ENCODE measurements at regions not wholly inside any gene's neighbourhood (a gene's known extent, or its start where the extent isn't known, plus 50 kb on each side); places are given as distances from the start of the nearest gene placed in this dataset.

DNA sequence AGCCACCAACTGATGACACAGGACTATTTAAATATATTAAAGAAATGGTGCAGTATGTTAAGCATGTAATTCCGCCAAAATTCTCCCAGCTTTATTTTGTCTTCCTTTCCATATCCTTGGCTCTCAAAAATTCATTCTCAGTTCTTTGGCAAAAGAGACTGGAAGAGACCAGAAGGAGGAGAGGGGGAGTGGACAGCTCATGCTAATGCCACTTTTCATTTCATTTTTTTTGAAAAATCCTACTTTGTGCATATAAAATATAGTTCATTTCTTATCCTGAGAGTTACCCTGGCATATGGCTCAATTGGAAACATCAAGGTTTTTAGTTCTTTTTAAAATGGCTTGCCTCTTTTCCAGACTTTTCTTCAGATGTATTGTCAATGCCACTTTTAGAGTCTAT lies 128.5 kb upstream of the VRK2 start:
- no peak for DNase-seq (ENCODE audit: low read depth, low spot score)

DNA sequence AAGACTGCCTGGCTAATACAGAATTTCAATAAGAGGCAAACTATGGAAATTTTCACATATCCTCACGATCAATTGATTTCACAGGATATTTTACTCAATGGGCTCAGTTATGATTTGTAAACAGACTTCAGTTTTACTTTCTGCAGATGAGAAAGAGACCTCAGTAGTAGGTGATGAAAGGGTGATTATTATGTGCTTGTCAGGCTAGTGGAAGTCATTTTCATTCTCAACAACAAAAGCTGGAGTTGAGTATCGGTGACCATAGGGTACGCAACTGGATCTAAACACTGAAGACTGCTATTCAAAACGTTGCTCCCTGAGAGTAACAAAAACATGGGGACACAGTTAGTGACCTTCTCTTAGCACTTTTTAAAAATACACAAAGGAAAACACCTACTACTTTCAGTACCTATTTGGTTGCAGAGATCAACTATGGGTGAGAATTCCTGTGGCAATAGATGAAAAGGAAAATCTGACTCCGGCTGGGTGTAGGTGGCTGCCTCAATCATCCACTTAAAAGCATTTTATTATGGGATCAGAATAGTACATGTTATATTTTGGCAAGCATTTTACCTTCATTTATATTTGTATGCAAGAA lies 126.2 kb upstream of the VRK2 start:
- no peak for DNase-seq (ENCODE audit: low read depth, low spot score)

DNA sequence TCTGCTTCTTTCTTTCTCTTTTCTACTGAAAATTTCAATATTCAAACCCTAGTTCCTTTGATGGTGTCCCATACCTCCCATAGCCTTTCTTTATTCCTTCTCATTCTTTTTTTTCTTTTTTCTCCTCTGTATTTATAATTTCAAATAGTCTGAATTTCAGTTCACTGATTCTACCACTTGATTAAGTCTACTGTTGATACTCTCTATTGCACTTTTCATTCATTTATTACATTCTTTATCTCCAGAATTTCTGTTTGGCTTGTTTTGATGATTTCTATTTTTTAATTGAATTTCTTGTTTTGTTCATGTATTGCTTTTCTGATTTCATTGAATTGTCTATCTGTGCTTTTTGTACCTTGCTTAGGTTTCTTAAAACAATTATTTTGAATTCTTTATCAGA lies 111.9 kb upstream of the VRK2 start:
- no peak for DNase-seq (ENCODE audit: low read depth, low spot score)

DNA sequence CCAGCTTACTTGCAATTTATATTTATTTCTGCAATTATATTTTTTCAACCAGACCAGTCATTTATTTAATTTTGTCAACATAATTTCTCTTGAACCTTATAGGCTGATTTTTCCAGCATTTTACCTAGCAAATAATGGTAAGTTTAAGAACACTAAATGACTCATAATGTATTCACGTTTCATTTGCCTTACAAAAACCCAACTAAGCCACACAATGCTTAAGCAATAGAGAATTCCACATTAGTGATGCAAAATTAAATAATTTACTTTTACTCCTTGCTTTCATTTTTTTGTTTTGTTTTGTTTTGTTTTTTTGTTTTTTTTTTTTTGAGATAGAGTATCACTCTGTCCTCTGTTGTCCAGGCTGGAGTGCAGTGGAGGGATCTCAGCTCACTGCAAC lies 110.4 kb upstream of the VRK2 start:
- no peak for DNase-seq (ENCODE audit: low read depth, low spot score)

DNA sequence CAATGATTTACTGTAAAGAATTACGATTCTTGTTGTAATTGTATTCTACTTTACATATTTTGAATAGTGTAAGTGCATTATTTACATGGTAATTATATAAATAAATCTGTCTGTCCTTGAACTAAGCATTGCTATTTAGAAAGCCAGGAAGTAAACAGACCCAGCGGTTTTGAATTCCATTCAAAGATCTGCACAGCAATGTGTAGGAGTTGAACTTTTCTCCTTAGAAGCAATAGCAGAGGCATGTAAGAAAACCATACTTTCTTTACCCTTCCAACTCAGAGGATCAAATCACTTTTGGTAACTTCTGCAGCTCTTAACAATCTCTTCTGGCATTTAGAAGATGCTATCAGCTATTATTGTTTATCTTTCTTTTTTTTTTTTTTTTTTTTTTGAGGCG lies 109.2 kb upstream of the VRK2 start:
- DNase-seq (ENCODE audit: low read depth, low spot score): no peak

DNA sequence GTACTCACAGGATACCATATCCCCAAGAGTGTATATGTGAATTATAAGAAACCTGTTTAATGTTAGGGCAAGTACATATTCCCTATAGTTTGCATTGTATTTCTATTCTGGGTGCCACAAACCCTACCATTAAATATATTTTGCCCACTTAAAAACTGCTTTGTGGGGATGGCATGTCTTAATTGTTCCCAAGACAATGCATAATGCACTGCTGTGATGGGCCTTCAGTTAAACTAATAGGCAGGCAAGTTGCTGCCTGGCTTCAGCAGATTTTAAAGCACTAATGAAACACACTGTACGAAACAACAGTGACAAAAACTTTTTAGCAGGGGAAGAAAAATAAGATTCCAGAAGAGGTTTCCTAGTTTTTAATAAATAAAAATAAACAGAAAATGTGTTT lies 104.8 kb upstream of the VRK2 start:
- no peak for DNase-seq (ENCODE audit: low read depth, low spot score)

DNA sequence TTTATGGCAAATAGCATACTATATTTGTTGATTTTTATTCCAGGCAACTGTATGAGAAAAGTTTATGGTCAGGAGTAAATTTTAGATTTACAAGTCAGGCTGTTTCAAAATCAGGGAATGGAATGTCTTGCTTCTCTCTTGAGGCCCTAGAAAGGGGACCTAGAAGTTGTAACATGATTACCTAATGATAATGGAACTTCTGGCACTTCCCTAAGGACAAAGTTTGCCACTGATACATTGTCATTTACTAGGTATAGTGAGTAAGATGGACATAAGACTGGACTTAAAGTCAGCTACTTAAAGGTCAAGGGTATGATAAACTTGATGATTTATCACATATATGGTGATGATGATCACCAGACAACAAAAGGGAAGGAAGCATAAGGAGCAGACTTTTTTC lies 103.3 kb upstream of the VRK2 start:
- no peak for DNase-seq (ENCODE audit: low read depth, low spot score)

DNA sequence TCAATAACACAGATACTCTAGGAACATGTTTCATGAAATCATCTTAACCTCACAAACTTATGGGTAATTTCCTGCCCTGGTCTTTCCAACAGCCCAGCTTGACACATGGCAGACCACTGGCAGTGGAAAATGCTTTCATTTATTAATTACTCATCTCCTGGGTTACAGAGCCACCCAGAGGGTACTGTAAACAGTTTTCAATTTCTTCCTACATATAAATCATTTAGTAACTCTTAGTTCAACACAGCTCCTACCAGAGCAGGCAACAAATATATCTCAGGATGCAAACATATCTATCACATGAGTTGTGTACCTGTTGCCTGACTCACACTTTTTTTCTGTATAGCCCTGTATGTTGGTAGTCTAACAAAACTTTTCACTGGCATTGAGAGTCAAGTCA lies 99.2 kb upstream of the VRK2 start:
- DNase-seq (ENCODE audit: low read depth, low spot score): no peak

DNA sequence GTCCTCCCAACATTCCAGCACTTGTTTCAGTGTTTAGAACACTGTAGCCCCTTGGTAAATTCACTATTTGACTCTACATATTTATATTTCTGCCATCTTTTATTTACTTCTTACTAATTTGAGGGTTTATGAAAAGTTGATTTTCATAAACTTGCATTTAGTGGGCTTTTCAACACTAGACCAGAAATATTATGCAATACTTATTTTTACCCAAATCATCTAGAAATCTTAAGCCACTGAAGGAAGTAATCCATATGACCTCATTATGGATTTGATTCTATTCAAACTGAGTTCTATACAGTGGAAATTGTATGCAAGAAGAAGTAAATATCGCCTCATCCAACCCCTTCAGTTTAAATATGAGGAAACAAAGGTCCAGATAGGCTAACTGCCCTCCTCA lies 92.6 kb upstream of the VRK2 start:
- DNase-seq (ENCODE audit: low read depth, low spot score): no peak

DNA sequence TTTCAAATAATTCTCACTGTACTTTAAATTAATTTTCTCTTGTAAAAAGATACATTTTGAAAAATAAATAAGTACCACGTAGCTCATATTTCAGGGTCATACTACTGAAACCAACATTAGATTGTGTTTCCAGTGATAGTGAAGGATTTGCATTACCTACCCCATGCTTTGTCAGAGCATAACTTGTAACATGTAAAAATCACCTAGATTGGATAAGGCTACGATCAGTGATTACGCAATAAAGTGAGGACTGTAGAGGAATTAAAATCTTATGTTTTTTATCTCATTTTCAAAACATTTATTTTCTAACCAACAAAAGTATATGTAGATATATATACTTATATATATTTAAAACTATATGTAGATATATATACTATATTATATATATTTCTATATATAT lies 89.4 kb upstream of the VRK2 start:
- no peak for DNase-seq (ENCODE audit: low read depth, low spot score)

DNA sequence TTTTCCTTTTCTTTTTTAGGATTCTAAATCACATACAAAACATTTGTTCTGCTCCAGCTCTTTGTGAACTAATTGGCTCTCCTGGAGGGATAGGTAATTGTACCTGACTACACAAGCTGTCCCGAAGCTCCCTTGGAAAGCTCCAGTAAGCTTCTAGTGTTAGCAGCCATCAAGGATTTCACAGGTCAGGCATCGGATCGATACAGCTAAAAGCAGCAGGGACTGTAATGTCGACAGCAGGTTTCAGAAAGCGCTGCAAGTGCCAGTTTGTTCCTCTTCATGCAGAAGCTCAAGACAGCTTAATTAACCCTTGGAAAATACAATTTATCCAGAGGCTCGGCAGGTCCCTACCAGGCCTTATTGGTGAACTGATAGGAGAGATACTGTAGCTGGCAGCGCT lies 87.2 kb upstream of the VRK2 start:
- DNase-seq (ENCODE audit: low read depth, low spot score): no peak

DNA sequence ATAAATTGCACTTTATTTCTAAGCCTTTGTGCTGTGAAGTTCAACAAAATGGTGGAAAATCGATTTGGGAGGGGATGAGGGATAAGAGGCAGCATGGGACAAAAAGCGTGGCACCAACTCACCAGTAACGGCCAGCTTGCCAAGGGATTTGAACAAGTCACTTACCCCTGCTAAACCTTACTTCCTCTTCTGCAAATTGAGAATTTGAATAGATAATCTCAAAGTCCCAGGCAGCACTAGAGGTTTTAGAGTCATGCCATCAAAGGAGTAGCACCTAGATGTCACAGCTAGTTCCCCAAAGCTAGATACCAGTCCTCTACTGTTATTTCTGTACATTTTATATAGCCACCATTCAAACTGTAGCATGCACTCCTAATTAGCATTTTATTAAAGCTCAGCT lies 83.7 kb upstream of the VRK2 start:
- no peak for DNase-seq (ENCODE audit: low read depth, low spot score)

DNA sequence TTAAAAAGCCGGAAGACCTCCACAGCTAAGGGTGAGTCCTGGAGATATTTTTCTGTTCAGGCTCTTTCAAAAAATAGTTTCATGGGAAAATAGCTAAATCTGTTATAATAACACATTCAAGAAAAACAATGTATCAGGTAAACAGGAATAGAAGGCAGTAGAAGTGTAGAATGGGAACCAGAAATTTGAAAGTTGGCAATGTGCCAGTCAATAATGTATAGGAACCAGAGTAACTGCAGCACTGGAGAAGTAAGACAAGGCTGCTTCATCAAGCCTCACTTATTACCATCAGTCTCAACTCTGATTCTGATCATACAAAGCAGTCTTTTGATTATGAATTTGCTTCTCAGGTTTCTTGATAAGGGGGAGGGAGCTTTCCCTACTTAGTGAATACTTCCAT lies 81.4 kb upstream of the VRK2 start:
- no peak for DNase-seq (ENCODE audit: low read depth, low spot score)

DNA sequence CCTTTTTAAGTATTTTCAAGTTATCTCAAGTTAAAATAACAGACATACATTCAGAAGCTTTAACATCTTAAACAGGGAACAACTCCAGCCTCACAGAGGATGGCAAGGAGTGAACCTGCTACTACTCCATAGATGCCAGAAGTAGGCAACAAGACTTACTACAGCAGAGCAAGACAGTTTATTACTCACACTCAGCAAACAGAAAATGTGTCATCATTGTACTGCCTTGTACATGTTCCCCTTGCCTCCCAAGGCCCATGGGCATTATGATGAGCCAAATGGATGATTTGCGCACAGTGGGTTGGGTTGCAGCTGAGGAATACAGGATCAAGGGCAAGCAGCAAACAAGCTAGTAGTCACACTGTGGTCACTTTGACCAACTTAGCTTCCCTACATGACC lies 80.6 kb upstream of the VRK2 start:
- no peak for DNase-seq (ENCODE audit: low read depth, low spot score)

DNA sequence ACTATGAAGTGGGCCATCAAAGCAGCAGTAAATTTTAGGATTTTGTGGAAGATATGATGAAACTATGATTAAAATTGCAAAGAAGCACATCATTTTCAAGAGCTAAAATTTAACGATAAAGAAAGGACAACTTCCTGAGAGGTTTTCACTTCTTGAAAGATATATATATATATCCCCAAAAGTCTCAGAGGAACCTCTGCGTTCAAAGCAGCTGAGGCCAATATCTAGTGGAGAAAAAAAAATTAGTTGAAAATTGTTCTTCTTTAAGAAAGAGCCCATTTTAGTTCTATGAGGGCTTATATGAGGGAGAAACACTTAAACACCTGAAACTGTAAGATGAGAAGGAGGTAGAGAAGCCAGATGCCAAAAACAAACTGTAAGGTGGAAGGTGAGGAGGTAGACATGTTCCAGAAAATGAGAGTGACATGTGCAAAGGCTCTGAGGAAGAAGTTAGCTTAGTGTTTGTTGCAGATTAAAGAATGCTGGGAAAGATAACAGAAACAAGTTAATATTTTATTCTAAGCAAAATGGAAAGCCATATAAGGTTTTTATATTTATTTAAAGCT lies 72.9 kb upstream of the VRK2 start:
- DNase-seq (ENCODE audit: low read depth, low spot score): no peak

DNA sequence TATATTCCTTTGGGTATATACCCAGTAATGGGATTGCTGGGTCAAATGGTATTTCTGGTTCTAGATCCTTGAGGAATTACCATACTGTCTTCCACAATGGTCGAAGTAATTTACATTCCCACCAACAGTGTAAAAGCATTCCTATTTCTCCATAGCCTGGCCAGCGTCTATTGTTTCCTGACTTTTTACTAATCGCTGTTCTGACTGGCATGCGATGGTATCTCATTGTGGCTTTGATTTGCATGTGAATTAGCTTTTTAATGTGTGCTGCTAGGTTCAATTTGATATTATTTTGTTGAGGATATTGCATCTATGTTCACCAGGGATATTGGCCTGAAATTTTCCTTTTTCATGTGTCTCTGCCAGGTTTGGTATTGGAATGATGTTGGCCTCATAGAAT lies 67.4 kb upstream of the VRK2 start:
- DNase-seq (ENCODE audit: low read depth, low spot score): no peak

DNA sequence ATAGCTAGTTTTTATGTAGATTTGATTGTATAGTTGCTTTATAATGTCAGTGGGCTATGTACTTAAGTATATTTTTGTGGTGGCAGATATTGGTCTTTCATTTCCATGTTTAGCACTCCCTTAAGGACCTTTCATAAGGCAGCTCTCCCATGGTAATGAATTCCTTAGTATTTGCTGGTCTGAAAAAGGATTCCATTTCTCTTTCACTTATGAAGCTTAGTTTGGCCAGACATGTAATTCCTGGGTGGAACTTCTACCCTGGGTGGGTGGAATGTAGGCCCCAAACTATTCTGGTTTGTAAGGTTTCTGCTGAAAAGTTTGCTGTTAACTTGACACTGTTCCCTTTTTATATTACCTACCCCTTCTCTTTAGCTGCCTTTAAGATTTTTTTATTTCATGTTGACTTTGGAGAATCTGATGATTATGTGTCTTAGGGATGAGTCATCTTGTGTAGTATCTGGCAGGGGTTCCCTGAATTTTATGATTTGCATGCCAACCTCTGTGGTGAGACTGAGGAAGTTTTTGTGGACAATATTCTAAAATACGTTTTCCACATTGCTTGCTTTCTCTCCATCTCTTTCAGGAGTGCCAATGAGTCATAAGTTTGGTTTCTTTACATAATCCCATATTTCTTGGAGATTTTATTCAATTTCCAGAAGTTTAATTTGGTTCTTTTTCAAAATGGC lies 65.4 kb upstream of the VRK2 start:
- DNase-seq (ENCODE audit: low read depth, low spot score): no peak

DNA sequence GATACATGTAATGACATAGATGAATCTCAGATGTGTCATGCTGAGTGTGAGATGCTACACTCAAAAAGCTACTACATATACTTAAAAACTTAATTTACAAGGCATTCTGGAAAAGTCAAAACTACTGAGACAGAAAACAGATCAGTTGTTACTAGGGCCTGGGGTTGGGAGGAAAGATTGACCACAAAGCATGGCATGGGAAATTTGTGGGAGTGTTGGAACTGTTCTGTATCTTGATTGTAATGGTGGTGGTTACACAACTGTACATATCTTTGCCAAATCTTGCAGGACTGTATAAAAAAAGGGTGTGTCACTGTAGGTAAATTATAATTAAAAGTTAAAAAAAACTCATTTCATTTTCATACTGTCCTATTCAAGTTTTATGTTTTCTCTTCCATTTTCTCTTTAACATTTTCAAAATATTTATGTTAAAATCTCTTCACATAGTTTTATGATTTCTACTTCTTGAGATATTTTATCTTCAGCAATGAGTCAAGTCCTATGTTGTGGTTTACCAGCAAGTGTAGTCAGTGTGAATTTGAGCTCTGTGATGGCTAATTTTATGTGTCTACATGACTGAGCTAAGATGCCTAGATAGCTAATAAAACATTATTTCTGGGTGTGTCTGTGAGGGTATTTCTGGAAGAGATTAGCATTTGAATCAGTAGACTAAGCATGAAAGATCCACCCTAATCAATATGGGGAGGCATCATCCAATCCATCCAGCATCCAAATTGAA lies 58.6 kb upstream of the VRK2 start:
- DNase-seq (ENCODE audit: low read depth, low spot score): no peak

DNA sequence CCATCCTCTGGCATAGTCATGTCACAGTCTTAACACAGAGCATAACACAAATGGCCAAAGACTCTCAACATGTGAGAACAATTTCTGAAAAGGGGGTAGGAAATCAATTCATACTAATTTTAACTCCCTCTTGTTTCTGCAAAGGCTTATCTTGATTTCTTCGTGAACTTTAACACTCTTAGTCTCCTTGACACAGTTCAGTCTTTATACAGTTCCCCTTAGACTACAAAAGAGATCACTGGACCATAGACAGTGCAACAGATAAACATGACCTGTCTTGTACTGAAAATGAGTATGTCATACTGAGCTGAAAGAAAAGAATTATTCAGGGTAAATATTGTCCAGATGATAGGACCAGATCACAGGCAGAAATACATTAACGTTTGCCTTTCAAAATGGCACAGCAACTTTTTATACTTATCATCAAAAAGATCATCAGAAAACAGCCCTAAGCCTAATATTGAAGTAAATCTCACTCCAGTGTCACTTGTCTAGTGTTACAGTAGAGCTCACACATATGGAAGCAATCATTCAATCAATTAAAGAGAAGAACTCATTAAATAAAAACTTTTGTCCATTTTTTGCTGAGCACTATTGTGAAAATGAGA lies 56.4 kb upstream of the VRK2 start:
- no peak for DNase-seq (ENCODE audit: low read depth, low spot score)
